ENCODE measurements at regions not wholly inside any gene's neighbourhood (a gene's known extent, or its start where the extent isn't known, plus 50 kb on each side); places are given as distances from the start of the nearest gene placed in this dataset.
"Not testable (repeated sequence)": the region's sequence is repeated elsewhere in the genome, so short reads cannot be mapped to it uniquely, and the experiment has no call there.

DNA sequence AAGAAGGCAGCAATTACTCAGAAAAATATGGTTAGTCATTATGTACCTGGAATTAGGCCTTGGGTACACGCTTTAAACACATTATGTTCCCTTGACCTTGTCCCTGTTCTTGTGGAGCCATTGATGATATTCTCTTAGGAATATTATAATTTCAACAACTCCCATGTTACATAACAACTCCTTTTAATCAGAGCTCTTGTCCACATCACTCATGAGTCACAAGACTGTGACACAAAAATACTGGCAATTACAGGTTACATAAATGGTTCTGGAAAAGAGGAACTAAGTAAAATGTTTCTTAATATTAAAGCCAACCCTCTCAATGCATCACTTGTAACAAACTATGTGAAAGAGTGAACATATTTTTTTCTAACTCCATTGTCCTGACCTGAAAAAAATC is 143.8 kb upstream of the PCLO start:
- no peak for DNase-seq

DNA sequence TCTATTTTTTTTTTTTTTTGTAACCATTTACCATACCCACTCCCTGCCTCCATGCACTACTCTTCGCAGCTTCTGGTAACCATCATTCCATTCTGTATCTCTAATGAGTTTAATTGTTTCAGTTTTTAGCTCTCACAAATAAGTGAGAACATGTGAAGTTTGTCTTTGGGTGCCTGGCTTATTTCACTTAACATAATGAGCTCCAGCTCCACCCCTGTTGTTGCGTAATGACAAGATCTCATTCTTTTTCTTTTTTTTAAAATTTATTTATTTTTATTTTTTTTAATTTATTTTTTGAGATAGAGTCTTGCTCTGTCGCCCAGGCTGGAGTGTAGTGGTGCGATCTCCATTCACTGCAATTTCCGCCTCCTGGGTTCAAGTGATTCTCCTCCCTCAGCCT is 142.3 kb upstream of the PCLO start:
- DNase-seq = no peak

DNA sequence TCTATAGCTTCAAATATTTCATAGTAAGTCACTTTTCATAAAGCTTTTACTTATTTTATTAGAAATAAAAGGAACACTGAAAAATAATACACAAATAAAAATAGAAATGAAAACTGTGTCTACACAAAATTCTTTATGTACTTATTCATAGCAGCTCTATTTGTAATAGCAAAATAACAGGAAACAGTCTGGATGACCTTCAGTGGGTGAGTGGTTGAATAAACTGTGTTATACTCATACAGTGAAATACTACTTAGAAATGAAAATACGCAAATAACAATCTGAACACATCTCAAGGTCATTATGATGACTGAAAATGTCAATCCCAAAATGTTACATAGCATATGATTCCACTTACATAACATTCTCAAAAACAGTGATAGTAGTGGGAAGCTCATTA is 138.7 kb upstream of the PCLO start:
- DNase-seq = no peak

DNA sequence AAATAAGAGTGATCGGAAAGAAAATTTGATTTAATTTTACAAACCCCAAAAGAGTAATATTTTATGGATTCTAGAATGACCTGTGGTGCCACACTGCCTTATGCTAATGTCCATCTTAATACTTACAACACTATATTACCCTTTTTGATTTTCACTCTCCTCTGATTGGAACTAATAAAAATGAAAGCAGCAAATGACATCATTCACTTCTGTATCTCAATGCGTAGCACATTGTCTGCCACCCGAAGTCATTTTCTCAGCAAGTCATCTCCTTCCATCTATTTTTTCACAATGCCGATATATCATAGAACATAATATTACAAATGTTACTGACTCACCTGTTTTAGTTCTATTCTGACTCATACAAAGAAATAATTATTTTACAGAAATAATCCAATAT is 127.5 kb upstream of the PCLO start:
- no peak for DNase-seq

DNA sequence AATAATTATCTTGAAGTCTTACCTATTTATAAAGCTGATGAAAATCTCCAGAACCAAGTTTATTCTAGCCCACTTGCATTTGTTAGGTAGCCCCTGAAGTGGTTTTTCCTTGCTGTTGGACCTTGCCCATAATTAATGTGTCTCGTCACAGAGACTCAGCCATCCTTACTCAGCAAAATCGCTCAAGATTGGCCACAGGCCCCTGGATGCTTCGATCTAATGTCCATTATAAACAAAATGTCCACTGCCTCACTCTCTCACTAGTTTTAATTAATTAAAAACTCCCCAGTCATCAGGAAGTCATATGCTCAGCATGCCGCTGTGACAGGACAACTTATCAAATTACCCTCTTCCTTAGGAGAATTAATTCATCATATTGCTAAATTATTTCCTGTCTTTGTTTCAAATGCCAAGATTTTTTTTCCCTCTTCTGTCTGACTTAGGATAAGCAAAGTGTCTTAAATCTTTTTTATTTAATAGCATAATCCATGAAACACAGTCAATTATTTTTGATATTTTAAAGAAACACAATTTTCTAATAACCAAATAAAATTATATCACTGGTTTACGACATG is 126.8 kb upstream of the PCLO start:
- DNase-seq = no peak

DNA sequence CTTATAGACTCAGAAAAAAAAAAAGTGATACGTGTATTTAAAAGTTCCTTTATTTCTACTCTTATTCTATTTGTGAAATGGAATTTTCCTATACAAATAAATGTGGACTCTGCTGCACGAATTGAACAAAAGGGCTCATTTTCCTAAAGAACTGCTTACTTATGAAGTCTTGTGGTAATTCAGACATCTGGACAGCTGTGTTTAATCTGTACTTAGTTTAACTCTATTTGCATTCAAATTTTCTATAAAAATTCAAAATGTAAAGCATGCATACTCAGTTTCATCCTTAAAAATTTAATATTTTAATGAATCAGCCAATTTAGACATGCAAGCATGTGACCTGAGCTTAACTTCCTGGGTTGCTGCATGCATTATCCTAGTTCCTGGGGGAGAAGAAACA is 118.0 kb upstream of the PCLO start:
- no peak for DNase-seq

DNA sequence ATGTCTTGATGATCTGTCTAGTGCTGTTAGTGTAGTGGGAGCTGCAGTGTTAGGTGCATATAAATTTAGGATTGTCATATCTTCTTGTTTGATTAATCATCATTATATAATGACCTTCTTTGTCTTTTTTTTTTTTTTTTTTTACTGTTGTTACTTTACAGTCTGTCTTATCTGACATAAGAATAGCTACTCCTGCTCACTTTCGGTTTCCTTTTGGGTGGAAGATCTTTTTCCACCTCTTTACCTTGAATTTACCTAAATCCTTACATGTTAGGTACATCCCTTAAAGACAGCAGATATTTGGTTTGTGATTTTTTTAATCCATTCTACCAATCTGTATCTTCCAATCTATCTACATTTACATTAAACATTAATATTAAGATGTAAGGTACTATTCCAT is 113.6 kb upstream of the PCLO start:
- no peak for DNase-seq

DNA sequence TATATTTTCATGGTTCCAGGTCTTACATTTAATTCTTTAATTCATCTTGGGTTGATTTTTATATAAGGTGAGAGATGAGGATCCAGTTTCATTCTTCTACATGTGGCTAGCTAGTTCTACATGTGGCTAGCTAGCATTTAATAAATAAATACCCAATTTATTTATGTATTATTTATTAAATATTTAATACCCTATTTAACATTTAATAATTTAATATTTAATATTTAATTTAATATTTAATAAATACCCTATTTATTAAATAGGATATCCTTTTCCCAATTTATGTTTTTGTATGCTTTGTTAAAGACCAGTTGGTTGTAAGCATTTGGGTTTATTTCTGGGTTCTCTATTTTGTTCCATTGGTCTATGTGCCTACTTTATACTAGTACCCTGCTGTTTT is 111.0 kb upstream of the PCLO start:
- no peak for DNase-seq

DNA sequence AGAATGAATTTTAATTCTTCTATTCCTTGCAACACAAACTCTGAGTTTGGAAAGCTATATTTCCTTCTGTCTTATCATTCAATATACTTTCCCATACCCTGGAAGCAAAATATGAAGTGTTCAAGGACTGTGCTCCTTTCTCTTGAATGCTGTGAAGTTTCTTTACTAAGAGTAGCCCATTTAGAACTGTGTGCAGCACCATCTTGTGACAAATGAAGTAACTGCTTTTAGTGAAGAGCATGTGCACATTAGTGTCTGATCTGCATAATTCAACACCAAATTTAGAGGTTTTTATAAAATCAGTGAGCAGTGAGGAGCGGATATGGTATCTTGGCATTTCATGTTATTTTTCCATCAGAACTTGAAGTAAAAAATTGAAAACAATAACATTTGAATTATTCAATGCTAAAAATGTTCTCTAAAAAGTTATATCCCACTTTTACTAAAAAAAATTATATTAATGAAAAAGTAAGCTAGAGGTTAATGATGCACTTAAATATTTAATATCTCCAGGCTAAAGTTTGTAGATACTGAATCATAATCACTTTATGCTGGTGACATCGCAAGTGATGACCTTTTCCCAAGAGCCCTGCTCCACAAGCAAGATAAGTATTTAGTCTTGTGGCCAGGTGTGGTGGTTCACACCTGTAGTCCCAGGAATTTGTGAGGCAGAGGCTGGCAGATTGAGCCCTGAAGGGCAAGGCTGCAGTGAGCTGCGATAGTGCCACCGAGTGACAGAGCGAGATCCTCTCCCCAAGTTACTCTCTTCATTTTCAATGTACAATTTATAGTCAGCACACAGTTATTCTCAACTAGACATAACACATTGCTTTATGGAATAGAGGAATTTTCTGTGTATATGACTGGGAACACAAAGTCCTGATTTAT is 108.8 kb upstream of the PCLO start:
- DNase-seq = no peak

DNA sequence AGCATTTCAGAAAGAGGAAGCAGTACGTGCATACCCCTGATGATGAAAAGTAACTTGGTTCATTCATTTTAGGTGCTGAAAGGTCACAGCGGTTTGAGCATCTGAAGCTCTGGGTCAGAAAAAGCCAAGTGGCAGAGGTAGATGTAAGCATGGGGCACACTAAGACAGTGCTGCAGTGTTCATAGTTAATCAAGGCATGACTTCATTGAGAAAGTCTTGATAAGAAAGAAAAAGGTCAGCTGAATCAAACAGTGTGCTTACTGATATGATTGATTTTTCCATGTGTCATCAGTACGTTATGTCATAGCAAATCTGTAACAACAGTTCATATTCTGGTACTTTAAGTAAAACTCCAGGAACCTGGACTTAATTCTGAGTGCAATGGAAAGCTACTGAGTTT is 107.7 kb upstream of the PCLO start:
- no peak for DNase-seq

DNA sequence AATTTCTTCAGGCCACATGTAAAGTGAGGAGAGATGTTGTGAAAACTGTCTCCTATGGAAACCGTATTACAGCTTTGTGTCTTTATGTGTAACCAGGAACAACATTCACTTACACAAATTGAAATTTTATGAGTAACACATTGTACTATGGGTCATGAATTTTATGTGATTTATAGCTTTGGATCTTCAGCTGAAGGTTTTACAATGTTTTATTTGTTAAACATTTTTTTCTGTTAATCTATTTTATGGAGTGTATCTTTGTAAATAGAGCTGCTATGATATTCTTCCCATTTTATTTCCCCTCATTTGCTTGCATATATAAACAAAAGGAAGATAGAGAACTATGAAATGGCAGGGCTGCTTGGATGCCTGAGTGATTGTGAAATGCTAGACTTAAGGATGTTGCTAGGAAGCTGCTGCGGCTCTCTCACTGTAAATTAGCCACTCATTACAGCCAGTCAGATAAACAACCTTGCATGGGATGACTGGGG is 104.5 kb upstream of the PCLO start:
- peak; percentile 31 for DNase-seq

DNA sequence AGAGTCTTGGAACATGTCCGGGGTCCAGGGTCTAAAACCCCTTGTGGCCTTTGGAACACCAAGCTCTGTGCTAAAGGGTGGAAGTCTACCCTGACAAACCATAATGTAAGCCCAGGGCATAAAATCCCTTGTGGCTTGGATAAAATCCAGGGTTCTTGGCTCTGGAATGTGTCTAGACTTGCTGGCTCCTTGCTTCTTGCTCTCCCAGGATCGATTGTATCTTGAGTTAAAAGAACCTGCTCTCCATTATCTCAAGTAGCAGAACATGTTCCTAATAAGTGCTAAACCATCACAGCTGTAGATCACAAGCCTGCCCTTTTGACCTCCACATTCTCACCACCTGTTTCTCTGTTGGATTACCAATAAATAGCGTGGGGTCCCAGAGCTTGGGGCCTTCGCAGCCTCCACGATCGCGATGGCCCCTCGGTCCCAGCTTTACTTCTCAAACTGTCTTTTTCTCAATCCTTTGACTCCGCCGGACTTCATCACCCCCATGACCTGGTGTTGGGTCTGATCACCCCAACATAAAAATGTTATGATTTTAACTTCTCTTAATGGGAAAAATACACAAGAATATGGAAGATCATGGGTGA is 100.9 kb upstream of the PCLO start:
- DNase-seq = not testable (repeated sequence)

DNA sequence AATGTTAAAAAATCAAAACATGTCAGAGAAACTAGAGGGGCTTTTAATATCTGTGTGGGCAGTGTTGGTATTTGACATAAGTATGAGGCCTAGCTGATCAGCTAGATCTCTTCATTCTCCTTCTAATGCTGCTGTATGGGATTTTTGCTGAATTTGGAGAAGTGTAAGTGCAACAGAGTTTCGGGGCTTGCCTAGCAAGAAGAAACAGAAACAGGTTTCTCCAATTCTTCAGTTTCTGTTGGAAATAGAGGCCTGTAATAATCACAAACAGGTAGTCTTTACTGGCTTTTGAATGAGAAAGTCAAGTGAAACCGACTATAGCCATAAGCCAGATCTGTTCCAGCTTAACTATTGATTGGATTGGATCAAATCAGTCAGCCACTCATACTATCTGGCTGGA is 96.4 kb upstream of the PCLO start:
- no peak for DNase-seq

DNA sequence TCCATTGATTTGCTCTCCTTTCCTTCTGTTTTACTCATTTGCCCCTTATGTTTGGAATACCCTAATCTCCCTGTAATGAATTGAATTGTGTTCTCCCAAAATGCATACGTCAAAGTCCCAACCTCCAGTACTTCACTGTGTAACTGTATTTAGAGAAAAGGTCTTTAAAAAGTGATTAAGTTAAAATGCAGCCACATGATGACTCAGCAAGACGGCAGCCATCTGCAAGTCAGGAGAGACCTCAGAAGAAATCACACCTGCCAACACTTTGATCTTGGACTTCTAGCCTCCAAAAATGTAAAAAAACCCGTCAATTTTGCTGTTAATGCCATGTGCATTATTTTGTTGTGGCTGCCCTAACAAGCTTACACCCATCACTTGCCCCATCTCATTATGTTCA is 85.3 kb upstream of the PCLO start:
- DNase-seq = no peak

DNA sequence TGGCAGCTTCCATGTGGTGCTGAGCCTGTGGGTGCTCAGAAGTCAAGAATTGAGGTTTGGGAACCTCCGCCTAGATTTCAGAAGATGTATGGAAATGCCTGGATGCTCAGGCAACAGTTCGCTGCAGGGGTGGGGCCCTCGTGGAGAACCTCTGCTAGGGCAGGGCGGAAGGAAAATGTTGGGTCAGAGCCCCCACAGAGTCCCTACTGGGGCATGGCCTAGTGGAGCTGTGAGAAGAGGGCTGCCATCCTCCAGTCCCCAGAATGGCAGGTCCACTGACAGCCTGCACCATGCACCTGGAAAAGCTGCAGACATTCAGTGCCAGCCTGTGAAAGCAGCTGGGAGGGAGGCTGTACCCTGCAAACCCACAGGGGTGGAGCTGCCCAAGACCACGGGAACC is 56.5 kb upstream of the PCLO start:
- not testable (repeated sequence) for DNase-seq

DNA sequence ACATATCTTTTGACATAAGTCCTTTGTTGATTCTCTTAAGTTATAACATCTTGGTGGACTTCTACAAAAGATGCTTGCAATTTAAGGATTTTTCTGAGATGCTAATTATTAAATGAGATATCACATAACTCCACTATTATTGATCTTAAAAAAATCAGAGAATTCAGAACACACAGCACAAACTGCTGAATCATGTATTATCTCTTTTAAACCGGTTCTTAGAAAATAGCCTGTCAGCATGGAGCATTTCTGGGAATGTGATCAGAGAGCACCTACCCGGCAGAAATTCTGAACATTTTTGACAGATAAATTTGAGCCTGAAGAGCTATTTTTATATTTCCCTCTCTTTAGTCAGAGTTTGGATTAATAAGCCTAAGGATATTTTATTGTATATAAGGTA is 50.2 kb upstream of the PCLO start:
- DNase-seq = no peak
